T47D (cell line): ENCODE measurements at regions not wholly inside any gene's neighbourhood (a gene's known extent, or its start where the extent isn't known, plus 50 kb on each side); places are given as distances from the start of the nearest gene placed in this dataset.
A peak's percentile ranks its signal among the peaks of the same experiment; 100 is the strongest.

ENCODE experiments used
- DNase-seq, 2 experiments: peaks; one replicate each; pipeline versions ENCODE4 v3.0.0 to v3.0.0-alpha.2; 2011 to 2012; ENCODE audit warnings: low read depth in 1 of 2, low spot score in 1 of 2
- JUND ChIP-seq: IDR thresholded peaks from 2 replicates; pipeline ENCODE4 v1.6.1; 2012; ENCODE audit warnings: low read depth
- in situ Hi-C: cut with HindIII; loops from 2 replicates; pipeline ENCODE4 v1.10.0; 2016; ENCODE audit warnings: low sequenced_read_pairs, low pct_unique_long_range_greater_than_20kb

GRCh38 chrX:137646472-137646871 is 80.5 kb downstream of the ZIC3 start:
- in situ Hi-C loops = no loop called here
- no peak for TF ChIP-seq JUND
- no peak for DNase-seq

DNA sequence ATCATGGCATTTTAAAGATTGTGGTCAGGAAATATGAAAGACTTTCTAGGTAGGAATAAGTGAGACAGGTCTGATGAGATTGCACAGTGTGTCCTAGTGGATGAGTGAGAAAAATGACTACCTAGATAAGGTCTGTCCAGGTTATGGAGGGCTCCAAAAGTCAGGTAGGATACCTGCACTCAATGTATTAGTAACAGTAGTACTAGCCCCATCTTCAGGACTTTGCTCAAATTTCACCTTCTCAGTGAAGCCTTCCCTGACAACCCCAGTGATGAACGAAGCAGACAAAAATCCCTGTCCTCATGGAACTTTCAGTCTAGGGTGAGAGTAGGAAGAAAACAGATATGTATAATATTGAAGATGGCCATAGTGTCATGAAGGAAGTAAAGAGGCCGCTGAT is 85.7 kb downstream of the ZIC3 start:
- in situ Hi-C loops = no loop called here
- DNase-seq = no peak
- TF ChIP-seq JUND = no peak

DNA sequence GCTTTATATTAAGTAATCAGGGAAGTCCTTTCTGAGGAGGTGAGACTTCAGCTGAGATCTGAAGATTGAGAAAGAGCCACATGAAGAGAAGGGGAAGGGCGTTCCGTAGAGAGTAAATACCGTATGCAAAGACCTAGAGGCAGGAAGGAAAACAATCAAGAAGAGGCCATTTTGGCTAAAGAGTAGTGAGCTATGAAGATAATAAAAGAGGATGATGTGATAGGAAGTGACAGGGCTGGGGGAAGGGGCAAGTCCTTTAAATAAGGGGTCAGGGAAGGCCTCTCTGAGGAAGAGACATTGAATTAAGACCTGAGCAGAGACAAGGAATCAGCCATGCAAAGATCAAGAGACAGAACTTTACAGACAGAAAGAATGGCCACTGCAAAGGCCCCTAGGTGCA is 86.2 kb downstream of the ZIC3 start:
- no peak for TF ChIP-seq JUND
- no peak for DNase-seq
- in situ Hi-C loops = no loop called here

- DNase-seq = peak; percentile 3 to 72
- in situ Hi-C loops = no loop called here
- TF ChIP-seq JUND = no peak
Observed at GRCh38 chrX:137654481-137654880, 88.6 kb downstream of the ZIC3 start.

- DNase-seq = no peak
- TF ChIP-seq JUND = no peak
- in situ Hi-C loops = no loop called here
Observed at GRCh38 chrX:137667776-137668175, 101.8 kb downstream of the ZIC3 start.

DNA sequence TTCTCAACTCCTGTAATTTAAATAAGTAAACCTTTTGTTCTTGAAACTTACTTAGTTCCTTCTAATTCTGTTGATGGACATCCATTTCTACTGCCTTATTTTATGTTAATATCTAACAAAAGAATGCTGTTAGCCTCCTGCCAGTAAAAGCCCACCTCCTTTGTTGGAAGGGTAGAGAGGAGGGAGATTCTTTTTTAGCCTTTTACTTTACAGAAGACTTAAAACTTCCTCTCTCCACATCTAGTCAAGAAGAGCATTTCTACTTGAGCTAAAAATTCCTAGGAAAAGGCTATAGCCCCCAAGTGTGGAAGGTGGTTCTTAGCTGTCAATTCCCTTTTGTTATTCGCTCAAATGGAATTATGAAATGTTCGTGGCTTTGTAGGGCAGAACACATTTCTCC is 118.7 kb downstream of the ZIC3 start:
- TF ChIP-seq JUND = no peak

DNA sequence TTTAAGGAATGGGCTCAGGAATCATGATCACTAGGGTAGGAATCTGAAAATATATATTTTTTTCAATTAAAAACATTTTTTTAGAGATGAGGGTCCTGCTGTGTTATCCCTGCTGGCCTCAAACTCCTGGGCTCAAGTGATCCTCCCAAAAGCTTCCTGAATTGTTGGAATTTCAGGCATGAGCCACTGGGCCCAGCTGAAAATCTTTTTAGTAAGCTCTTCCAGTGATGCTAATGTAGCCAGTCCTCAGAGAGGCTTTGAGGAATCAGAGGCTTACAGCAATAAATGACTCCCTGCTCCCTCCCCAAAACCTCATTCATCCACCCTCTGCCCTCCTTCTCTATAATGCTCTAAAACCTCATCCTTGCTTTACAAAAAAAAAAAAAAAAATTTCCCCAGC is 129.5 kb downstream of the ZIC3 start:
- no peak for DNase-seq
- in situ Hi-C loops = no loop called here
- TF ChIP-seq JUND = no peak

More for the DNA sequence above, 118.7 kb downstream of the ZIC3 start:
- DNase-seq = no peak
- in situ Hi-C loops = no loop called here

DNA sequence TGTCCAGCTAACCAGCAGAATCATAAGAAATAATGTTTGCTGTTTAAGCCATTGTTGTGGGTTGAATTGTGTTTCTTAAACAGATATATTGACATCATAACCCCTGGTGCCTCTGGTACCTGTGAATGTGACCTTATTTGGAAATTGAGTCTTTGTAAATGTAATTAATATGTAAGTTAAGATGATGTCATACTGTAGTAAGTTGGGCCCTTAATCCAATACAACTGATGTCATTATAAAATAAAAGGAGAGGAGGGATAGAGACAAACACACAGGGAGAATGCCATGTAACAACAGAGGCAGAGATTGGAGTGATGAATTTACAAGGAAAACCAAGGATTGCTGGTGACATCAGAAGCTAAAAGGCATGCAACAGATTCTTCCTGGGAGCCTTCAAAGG is 141.4 kb downstream of the ZIC3 start:
- TF ChIP-seq JUND = no peak
- no peak for DNase-seq
- in situ Hi-C loops = no loop called here

- DNase-seq = peak in 1 of 2 experiments; percentile 0
- in situ Hi-C loops = no loop called here
- TF ChIP-seq JUND = no peak
Observed at GRCh38 chrX:137742846-137743245, 176.9 kb downstream of the ZIC3 start.

DNA sequence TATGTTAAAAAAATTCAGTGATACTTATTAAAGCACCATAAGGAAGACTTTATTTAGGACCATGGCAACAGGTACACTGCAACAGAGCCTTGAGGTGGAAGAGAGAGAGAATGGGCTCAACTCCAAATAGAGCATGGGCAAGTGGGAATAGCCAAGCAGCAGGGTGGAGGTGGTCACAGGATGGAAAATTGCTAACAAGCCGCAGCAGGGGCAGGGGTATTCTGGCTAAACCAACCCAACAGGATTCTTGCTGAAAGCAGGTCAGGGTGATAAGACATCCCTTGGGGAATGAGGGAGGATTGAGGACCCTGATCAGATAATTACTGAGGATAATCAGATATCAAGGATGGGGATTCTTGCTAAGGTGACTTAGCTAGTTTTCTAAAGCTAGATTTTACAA is 177.5 kb downstream of the ZIC3 start:
- in situ Hi-C loops = no loop called here
- no peak for DNase-seq
- TF ChIP-seq JUND = no peak

DNA sequence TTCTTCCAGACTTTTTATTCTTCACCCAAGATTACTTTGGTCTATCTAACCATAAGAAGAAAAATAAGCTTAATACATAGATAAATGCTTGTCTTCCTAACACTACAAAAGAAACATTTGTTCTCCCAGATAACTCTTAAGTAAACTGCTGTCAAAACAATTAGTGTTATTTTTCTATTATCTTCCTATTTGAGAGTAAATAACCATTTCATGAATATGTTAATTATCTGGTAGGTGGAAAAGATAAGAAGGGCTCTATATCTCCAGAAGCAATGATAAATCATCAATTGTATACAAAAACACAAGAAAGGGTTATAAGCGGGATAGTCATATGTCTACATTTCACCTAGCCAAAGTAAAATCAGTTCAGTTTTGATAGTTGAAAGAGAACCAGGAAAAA is 180.4 kb downstream of the ZIC3 start:
- TF ChIP-seq JUND = no peak
- in situ Hi-C loops = no loop called here

GRCh38 chrX:137747244-137748043 is 181.5 kb downstream of the ZIC3 start:
- no peak for DNase-seq
- TF ChIP-seq JUND = no peak
- in situ Hi-C loops = no loop called here

More for the DNA sequence above, 180.4 kb downstream of the ZIC3 start:
- DNase-seq = no peak

GRCh38 chrX:137748827-137749226 is 182.9 kb downstream of the ZIC3 start:
- no peak for TF ChIP-seq JUND
- in situ Hi-C loops = no loop called here
- DNase-seq = no peak

- in situ Hi-C loops = no loop called here
- TF ChIP-seq JUND = no peak
- no peak for DNase-seq
Observed at GRCh38 chrX:137749246-137749645, 183.3 kb downstream of the ZIC3 start.

- DNase-seq = no peak
- in situ Hi-C loops = no loop called here
- no peak for TF ChIP-seq JUND
Observed at GRCh38 chrX:137771537-137771936, 205.6 kb downstream of the ZIC3 start.
